ENCODE measurements at regions not wholly inside any gene's neighbourhood (a gene's known extent, or its start where the extent isn't known, plus 50 kb on each side); places are given as distances from the start of the nearest gene placed in this dataset.
"Not testable (repeated sequence)": the region's sequence is repeated elsewhere in the genome, so short reads cannot be mapped to it uniquely, and the experiment has no call there.

- not testable (repeated sequence) for TF ChIP-seq CTCF (IDR thresholded peaks at IDR 0.05; ENCODE audit: low read depth, low read length); POLR2A (IDR thresholded peaks at IDR 0.05; ENCODE audit: extremely low read depth, insufficient read length); MAX (IDR thresholded peaks at IDR 0.05; ENCODE audit: low read depth, low read length); MYC (IDR thresholded peaks at IDR 0.05; ENCODE audit: low read depth, low read length)
Observed at GRCh38 chr14:42973171-42973570, 1366.5 kb downstream of the LRFN5 start.

Measured in NB4 (cell line).